GM12878 (cell line): ENCODE measurements at regions not wholly inside any gene's neighbourhood (a gene's known extent, or its start where the extent isn't known, plus 50 kb on each side); places are given as distances from the start of the nearest gene placed in this dataset.

Experiments
- ATAC-seq: fragments of 200-7000 bp; cut with Tn5 transposase; 3 replicates; pipeline ENCODE4 v1.9.1; 2020; ENCODE audit warnings: mild to moderate bottlenecking, moderate library complexity
- BruUV-seq: library from RNA; stranded (reverse); fragments of 400-500 nt; replicated peaks from 2 replicates; lab custom pipeline; 2021; lab: Mats Ljungman, UMichigan
- CTCF ChIA-PET: fragments of 300-600 bp; sonication (Branson Sonifier 250); formaldehyde crosslinking; extraction: SDS; loops from one replicate; lab custom pipeline; 2021; ENCODE audit warnings: inconsistent platforms; lab: Yijun Ruan, JAX
- POLR2A ChIA-PET: fragments of 350-600 bp; formaldehyde crosslinking; extraction: SDS; loops from one replicate; lab custom pipeline; 2021; ENCODE audit warnings: inconsistent platforms; lab: Charles Lee
- RAD21 ChIA-PET: fragments of 300-600 bp; sonication (Branson Sonifier 250); formaldehyde crosslinking; loops from one replicate; lab custom pipeline; 2023; ENCODE audit warnings: antibody characterized with exemption; ENCODE audit not compliant: unreplicated experiment; lab: Charles Lee
- SMC1A ChIA-PET: fragments of 300-600 bp; sonication (Branson Sonifier 250); formaldehyde crosslinking; loops from one replicate; lab custom pipeline; 2023; ENCODE audit not compliant: unreplicated experiment, uncharacterized antibody; lab: Charles Lee
- DNase-seq: peaks from one replicate; pipeline ENCODE4 v3.0.0-alpha.2; 2011; ENCODE audit warnings: low read depth, low spot score
- FAIRE-seq: peaks from 3 replicates; lab custom pipeline; 2011; peaks lifted over from hg19 to GRCh38; lab: Jason Lieb, UNC
- H2AFZ ChIP-seq: 2 replicates; pipeline ENCODE4 v1.6.0; 2011; ENCODE audit warnings: low read depth, low read length, control low read depth; ENCODE audit not compliant: control insufficient read depth
- H3K27ac ChIP-seq: 2 replicates; pipeline ENCODE4 v1.5.1; 2011; ENCODE audit warnings: control low read depth; ENCODE audit not compliant: control insufficient read depth, insufficient read depth
- H3K27me3 ChIP-seq, 2 experiments: replicated peaks in 1 of 2; 2 replicates each; pipeline versions ENCODE4 v1.6.0 to v1.6.1; 2011; ENCODE audit warnings: low read length in 1 of 2; ENCODE audit not compliant: control insufficient read depth in 2 of 2, insufficient read depth in 2 of 2
- H3K36me3 ChIP-seq, 2 experiments: 2 replicates each; pipeline ENCODE4 v1.5.1; 2011; ENCODE audit warnings: low read length in 1 of 2; ENCODE audit not compliant: control insufficient read depth in 2 of 2, insufficient read depth in 2 of 2
- H3K4me1 ChIP-seq: 2 replicates; pipeline ENCODE4 v1.6.1; 2011; ENCODE audit warnings: mild to moderate bottlenecking, low read length, moderate library complexity, mixed read lengths; ENCODE audit not compliant: control insufficient read depth, insufficient read depth
- H3K4me2 ChIP-seq: 2 replicates; pipeline ENCODE4 v1.6.0; 2011; ENCODE audit warnings: control low read depth; ENCODE audit not compliant: control insufficient read depth, insufficient read depth
- H3K4me3 ChIP-seq: fragments of 200-600 bp; sonication (generic); 2 replicates; pipeline ENCODE4 v1.5.1; 2016
- H3K79me2 ChIP-seq: 2 replicates; pipeline ENCODE4 v1.6.0; 2011; ENCODE audit warnings: low read length; ENCODE audit not compliant: control insufficient read depth, insufficient read depth
- H3K9ac ChIP-seq: 2 replicates; pipeline ENCODE4 v1.8.0; 2011; ENCODE audit warnings: low read length, control low read depth, mixed read lengths; ENCODE audit not compliant: control insufficient read depth, insufficient read depth
- H3K9me3 ChIP-seq: replicated peaks from 3 replicates; pipeline ENCODE4 v1.5.1; 2011; ENCODE audit warnings: mild to moderate bottlenecking, low read length; ENCODE audit not compliant: control insufficient read depth, insufficient read depth
- H4K20me1 ChIP-seq: 2 replicates; pipeline ENCODE4 v1.6.0; 2011; ENCODE audit not compliant: control insufficient read depth, insufficient read depth
- ATF7 ChIP-seq: fragments of 450-650 bp; IDR thresholded peaks from 2 replicates; pipeline ENCODE4 v1.6.1; 2016; ENCODE audit warnings: low read depth, mild to moderate bottlenecking
- BACH1 ChIP-seq: fragments of 450-650 bp; IDR thresholded peaks from 2 replicates; pipeline ENCODE4 v1.6.1; 2017; ENCODE audit warnings: mild to moderate bottlenecking, borderline replicate concordance
- BHLHE40 ChIP-seq, 2 experiments: fragments of 450-650 bp in 1 of 2; IDR thresholded peaks; 2 replicates each; pipeline ENCODE4 v1.6.1; 2011 to 2017; ENCODE audit warnings: low read depth in 2 of 2, borderline replicate concordance in 1 of 2, improper control_type of control experiment in 1 of 2, low read length in 1 of 2, mild to moderate bottlenecking in 1 of 2
- BRCA1 ChIP-seq: IDR thresholded peaks from 2 replicates; pipeline ENCODE4 v1.6.1; 2011; ENCODE audit warnings: low read depth, low read length, improper control_type of control experiment
- NFXL1 ChIP-seq: fragments of 450-650 bp; IDR thresholded peaks from 2 replicates; pipeline ENCODE4 v1.6.1; 2017; ENCODE audit warnings: antibody characterized with exemption, mild to moderate bottlenecking, borderline replicate concordance
- RB1 ChIP-seq: fragments of 450-650 bp; formaldehyde crosslinking; IDR thresholded peaks from 2 replicates; pipeline ENCODE4 v1.6.1; 2017; ENCODE audit warnings: mild to moderate bottlenecking, borderline replicate concordance
- SMAD1 ChIP-seq: fragments of 450-650 bp; IDR thresholded peaks from 2 replicates; pipeline ENCODE4 v1.6.1; 2018; ENCODE audit warnings: mild to moderate bottlenecking, low read depth; ENCODE audit not compliant: partially characterized antibody
- STAT3 ChIP-seq: IDR thresholded peaks from 2 replicates; pipeline ENCODE4 v1.6.1; 2011; ENCODE audit warnings: low read depth, low read length, improper control_type of control experiment
- ZNF207 ChIP-seq: fragments of 450-650 bp; IDR thresholded peaks from 2 replicates; pipeline ENCODE4 v1.6.1; 2014; ENCODE audit warnings: antibody characterized with exemption, mild to moderate bottlenecking, borderline replicate concordance
- in situ Hi-C: fragments of 300-500 bp; cut with MboI; formaldehyde crosslinking; loops from 9 replicates; pipeline ENCODE4 v1.14.3; 2018; ENCODE audit warnings: mixed read lengths
- intact Hi-C: fragments of 100-400 bp; cut with micrococcal nuclease; formaldehyde crosslinking; loops from one replicate; pipeline ENCODE4 v1.14.2; 2022; ENCODE audit not compliant: unreplicated experiment
- TF ChIP-seq, protein P1 (sequence below): fragments of 450-650 bp; IDR thresholded peaks from 2 replicates; pipeline ENCODE4 v1.6.1; 2017; ENCODE audit warnings: mild to moderate bottlenecking
- TF ChIP-seq, protein P2 (sequence below): IDR thresholded peaks from 2 replicates; pipeline ENCODE4 v1.6.1; 2012; ENCODE audit warnings: low read depth, low read length, improper control_type of control experiment
- TF ChIP-seq, protein P3 (sequence below): fragments of 450-650 bp; IDR thresholded peaks from 2 replicates; pipeline ENCODE4 v1.6.1; 2017; ENCODE audit warnings: antibody characterized with exemption, mild to moderate bottlenecking, moderate library complexity

DNA sequence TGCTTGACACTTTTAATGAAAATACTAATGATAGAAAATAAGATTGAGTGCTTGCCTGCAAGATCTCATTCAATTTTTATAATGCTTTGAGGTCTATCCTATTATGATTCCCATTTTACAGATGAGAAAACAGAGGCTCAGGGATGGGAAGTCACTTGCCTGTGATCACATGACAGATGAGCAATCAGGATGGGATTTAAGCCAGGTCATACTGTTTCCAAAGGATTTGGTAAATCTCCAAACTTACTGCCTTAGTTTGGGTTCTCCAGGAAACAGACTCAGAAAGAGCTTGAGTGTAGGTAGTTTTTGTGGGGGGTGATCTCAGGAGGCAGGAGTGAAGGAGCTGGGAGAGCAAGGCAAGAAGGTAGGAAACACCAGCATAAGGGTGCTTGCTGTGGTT, 456.3 kb downstream of the MAFB start:
- no TSS peak for BruUV-seq
- TF ChIP-seq BHLHE40 (IDR thresholded peaks at IDR 0.05; ENCODE audit: borderline replicate concordance in 1 of 2, low read depth in 2 of 2, low read length in 1 of 2) (no peak), NFXL1 (no peak), RB1 (no peak), SMAD1 (no peak), BACH1 (no peak), ATF7 (no peak), STAT3 (no peak), ZNF207 (no peak), BRCA1 (no peak)
- TF ChIP-seq, protein P1, sequence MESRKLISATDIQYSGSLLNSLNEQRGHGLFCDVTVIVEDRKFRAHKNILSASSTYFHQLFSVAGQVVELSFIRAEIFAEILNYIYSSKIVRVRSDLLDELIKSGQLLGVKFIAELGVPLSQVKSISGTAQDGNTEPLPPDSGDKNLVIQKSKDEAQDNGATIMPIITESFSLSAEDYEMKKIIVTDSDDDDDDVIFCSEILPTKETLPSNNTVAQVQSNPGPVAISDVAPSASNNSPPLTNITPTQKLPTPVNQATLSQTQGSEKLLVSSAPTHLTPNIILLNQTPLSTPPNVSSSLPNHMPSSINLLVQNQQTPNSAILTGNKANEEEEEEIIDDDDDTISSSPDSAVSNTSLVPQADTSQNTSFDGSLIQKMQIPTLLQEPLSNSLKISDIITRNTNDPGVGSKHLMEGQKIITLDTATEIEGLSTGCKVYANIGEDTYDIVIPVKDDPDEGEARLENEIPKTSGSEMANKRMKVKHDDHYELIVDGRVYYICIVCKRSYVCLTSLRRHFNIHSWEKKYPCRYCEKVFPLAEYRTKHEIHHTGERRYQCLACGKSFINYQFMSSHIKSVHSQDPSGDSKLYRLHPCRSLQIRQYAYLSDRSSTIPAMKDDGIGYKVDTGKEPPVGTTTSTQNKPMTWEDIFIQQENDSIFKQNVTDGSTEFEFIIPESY = no peak
- TF ChIP-seq, protein P2, sequence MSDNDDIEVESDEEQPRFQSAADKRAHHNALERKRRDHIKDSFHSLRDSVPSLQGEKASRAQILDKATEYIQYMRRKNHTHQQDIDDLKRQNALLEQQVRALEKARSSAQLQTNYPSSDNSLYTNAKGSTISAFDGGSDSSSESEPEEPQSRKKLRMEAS = no peak
- TF ChIP-seq, protein P3, sequence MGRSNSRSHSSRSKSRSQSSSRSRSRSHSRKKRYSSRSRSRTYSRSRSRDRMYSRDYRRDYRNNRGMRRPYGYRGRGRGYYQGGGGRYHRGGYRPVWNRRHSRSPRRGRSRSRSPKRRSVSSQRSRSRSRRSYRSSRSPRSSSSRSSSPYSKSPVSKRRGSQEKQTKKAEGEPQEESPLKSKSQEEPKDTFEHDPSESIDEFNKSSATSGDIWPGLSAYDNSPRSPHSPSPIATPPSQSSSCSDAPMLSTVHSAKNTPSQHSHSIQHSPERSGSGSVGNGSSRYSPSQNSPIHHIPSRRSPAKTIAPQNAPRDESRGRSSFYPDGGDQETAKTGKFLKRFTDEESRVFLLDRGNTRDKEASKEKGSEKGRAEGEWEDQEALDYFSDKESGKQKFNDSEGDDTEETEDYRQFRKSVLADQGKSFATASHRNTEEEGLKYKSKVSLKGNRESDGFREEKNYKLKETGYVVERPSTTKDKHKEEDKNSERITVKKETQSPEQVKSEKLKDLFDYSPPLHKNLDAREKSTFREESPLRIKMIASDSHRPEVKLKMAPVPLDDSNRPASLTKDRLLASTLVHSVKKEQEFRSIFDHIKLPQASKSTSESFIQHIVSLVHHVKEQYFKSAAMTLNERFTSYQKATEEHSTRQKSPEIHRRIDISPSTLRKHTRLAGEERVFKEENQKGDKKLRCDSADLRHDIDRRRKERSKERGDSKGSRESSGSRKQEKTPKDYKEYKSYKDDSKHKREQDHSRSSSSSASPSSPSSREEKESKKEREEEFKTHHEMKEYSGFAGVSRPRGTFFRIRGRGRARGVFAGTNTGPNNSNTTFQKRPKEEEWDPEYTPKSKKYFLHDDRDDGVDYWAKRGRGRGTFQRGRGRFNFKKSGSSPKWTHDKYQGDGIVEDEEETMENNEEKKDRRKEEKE = no peak
- ATAC-seq (no peak), DNase-seq (no peak), FAIRE-seq (no peak)
- RAD21 ChIA-PET = no interaction called here
- POLR2A ChIA-PET = no interaction called here
- H4K20me1 ChIP-seq = no peaks in the 10 kb centered on the region
- no peaks in the 10 kb centered on the region for H3K9me3 ChIP-seq
- H3K4me2 ChIP-seq = no peak overlapping the region
- no peaks in the 10 kb centered on the region for H3K79me2 ChIP-seq
- no peak overlapping the region for H3K27ac ChIP-seq
- in situ Hi-C loops = no loop called here
- SMC1A ChIA-PET = interaction anchor here (0.8 kb wide), 1 partner anchor 11 kb away, joined by 3 read pairs; no protein-coding TSS in a partner anchor
- H2AFZ ChIP-seq = no peak overlapping the region
- H3K36me3 ChIP-seq = no peaks in the 10 kb centered on the region
- H3K9ac ChIP-seq = no peak overlapping the region
- CTCF ChIA-PET = no interaction called here
- no peaks in the 10 kb centered on the region for H3K4me1 ChIP-seq
- intact Hi-C loops = no loop called here
- no peaks in the 10 kb centered on the region; a peak in 1 of 4 replicates for H3K27me3 ChIP-seq
- no peak overlapping the region for H3K4me3 ChIP-seq
